Right ventricle myocardium superior (tissue), 1 donor: ENCODE measurements at regions not wholly inside any gene's neighbourhood (a gene's known extent, or its start where the extent isn't known, plus 50 kb on each side); places are given as distances from the start of the nearest gene placed in this dataset.
"Not testable (repeated sequence)": the region's sequence is repeated elsewhere in the genome, so short reads cannot be mapped to it uniquely, and the experiment has no call there.

Experiments
- ATAC-seq: fragments of 200-7000 bp; cut with Tn5 transposase; one replicate; pipeline ENCODE4 v1.9.1; 2020; ENCODE audit warnings: mild to moderate bottlenecking; ENCODE audit not compliant: poor library complexity
- DNase-seq: peaks from one replicate; pipeline ENCODE4 v3.0.0-alpha.2; 2020
- intact Hi-C: fragments of 100-400 bp; cut with DNase I; formaldehyde crosslinking; loops from one replicate; pipeline ENCODE4 v1.11.2; 2022
- donor health status: DM: no; HTN: yes; CAD: no; lungs with severe emphysema.

GRCh38 chr12:72989458-72989947 is 717.3 kb downstream of the TRHDE start:
- ATAC-seq (no peak), DNase-seq (no peak)
- intact Hi-C loops, result no loop called here

- ATAC-seq, DNase-seq, intact Hi-C loops: not testable (repeated sequence)
Measured at GRCh38 chr12:72995029-72995428, 722.9 kb downstream of the TRHDE start.

- ATAC-seq, result no peak
Measured at GRCh38 chr12:72995616-72996015, 723.4 kb downstream of the TRHDE start.

GRCh38 chr12:73001806-73002205 is 729.6 kb downstream of the TRHDE start:
- ATAC-seq, DNase-seq, intact Hi-C loops: not testable (repeated sequence)

More at GRCh38 chr12:72995616-72996015, 723.4 kb downstream of the TRHDE start:
- DNase-seq, result no peak
- intact Hi-C loops, result no loop called here

- ATAC-seq, intact Hi-C loops, DNase-seq: not testable (repeated sequence)
Measured at GRCh38 chr12:73002504-73002903, 730.3 kb downstream of the TRHDE start.

- intact Hi-C loops, DNase-seq, ATAC-seq: not testable (repeated sequence)
Measured at GRCh38 chr12:73009138-73009834, 737.1 kb downstream of the TRHDE start.

- DNase-seq, result no peak
- no peak for ATAC-seq
- intact Hi-C loops, result no loop called here
Measured at GRCh38 chr12:73017981-73018380, 745.8 kb downstream of the TRHDE start.

- no peak for ATAC-seq
- intact Hi-C loops, result no loop called here
- DNase-seq, result no peak
Measured at GRCh38 chr12:73053893-73054292, 781.7 kb downstream of the TRHDE start.

GRCh38 chr12:73057428-73057827 is 785.3 kb downstream of the TRHDE start:
- intact Hi-C loops, result no loop called here
- no peak for DNase-seq
- ATAC-seq, result no peak

GRCh38 chr12:73065913-73066312 is 793.7 kb downstream of the TRHDE start:
- no peak for ATAC-seq
- no peak for DNase-seq
- intact Hi-C loops, result no loop called here

- no peak for DNase-seq
- ATAC-seq, result no peak
- intact Hi-C loops, result no loop called here
Measured at GRCh38 chr12:73067616-73068015, 795.4 kb downstream of the TRHDE start.

GRCh38 chr12:73072214-73072613 is 800.0 kb downstream of the TRHDE start:
- intact Hi-C loops, result no loop called here
- ATAC-seq, result no peak
- no peak for DNase-seq

- no peak for ATAC-seq
- no peak for DNase-seq
- intact Hi-C loops, result no loop called here
Measured at GRCh38 chr12:73076760-73077159, 804.6 kb downstream of the TRHDE start.

GRCh38 chr12:73083736-73084135 is 811.6 kb downstream of the TRHDE start:
- intact Hi-C loops, result no loop called here
- ATAC-seq, result no peak

GRCh38 chr12:73106296-73106695 is 834.1 kb downstream of the TRHDE start:
- intact Hi-C loops, result no loop called here
- ATAC-seq (no peak), DNase-seq (no peak)

More at GRCh38 chr12:73083736-73084135, 811.6 kb downstream of the TRHDE start:
- DNase-seq, result no peak

- intact Hi-C loops, result no loop called here
- ATAC-seq (no peak), DNase-seq (no peak)
Measured at GRCh38 chr12:73106896-73107295, 834.7 kb downstream of the TRHDE start.

- ATAC-seq (no peak), DNase-seq (no peak)
- intact Hi-C loops, result no loop called here
Measured at GRCh38 chr12:73110816-73111215, 838.6 kb downstream of the TRHDE start.

- intact Hi-C loops, result no loop called here
- ATAC-seq, result no peak
- DNase-seq, result no peak
Measured at GRCh38 chr12:73112035-73112816, 840.1 kb downstream of the TRHDE start.

GRCh38 chr12:73124480-73124879 is 852.3 kb downstream of the TRHDE start:
- DNase-seq (no peak), ATAC-seq (no peak)
- intact Hi-C loops, result no loop called here

GRCh38 chr12:73125148-73125547 is 853.0 kb downstream of the TRHDE start:
- ATAC-seq (no peak), DNase-seq (no peak)
- intact Hi-C loops, result no loop called here
